IMR-90 (cell line): ENCODE measurements at regions not wholly inside any gene's neighbourhood (a gene's known extent, or its start where the extent isn't known, plus 50 kb on each side); places are given as distances from the start of the nearest gene placed in this dataset.

Experiments
- ATAC-seq: fragments of 200-7000 bp; cut with Tn5 transposase; 2 replicates; pipeline ENCODE4 v1.9.1; 2020; ENCODE audit warnings: low read depth, mild to moderate bottlenecking, moderate library complexity
- BruUV-seq: library from RNA; stranded (reverse); fragments of 400-500 nt; replicated peaks from 2 replicates; lab custom pipeline; 2021; lab: Mats Ljungman, UMichigan
- CTCF ChIA-PET: fragments of 300-600 bp; formaldehyde crosslinking; extraction: SDS; loops from one replicate; lab custom pipeline; 2021; ENCODE audit warnings: antibody characterized with exemption; lab: Yijun Ruan, JAX
- POLR2A ChIA-PET: fragments of 300-600 bp; sonication (Branson Sonifier 250); formaldehyde crosslinking; loops from one replicate; lab custom pipeline; 2022; ENCODE audit warnings: antibody characterized with exemption; ENCODE audit not compliant: unreplicated experiment; lab: Charles Lee
- DNase-seq: peaks from one replicate; pipeline ENCODE4 v3.0.0; 2013
- H2AFZ ChIP-seq: replicated peaks from 2 replicates; pipeline ENCODE3; 2013; ENCODE audit warnings: low read length, mild to moderate bottlenecking; ENCODE audit not compliant: poor library complexity
- H2AK5ac ChIP-seq: 2 replicates; pipeline ENCODE4 v1.6.1; 2013; ENCODE audit warnings: low read depth, low read length, inconsistent platforms
- H2AK9ac ChIP-seq: replicated peaks from 2 replicates; pipeline ENCODE3; 2013; ENCODE audit warnings: mild to moderate bottlenecking, low read depth, low read length, moderate library complexity; ENCODE audit not compliant: poor library complexity
- H2BK120ac ChIP-seq: 2 replicates; pipeline ENCODE4 v1.6.1; 2013; ENCODE audit warnings: low read depth, low read length, inconsistent platforms
- H2BK15ac ChIP-seq: 3 replicates; pipeline ENCODE4 v1.6.1; 2013; ENCODE audit warnings: low read depth, low read length, inconsistent platforms
- H2BK20ac ChIP-seq: 2 replicates; pipeline ENCODE4 v1.6.1; 2013; ENCODE audit warnings: low read depth, mild to moderate bottlenecking, inconsistent platforms, low read length, moderate library complexity
- H2BK5ac ChIP-seq: 2 replicates; pipeline ENCODE4 v1.6.1; 2013; ENCODE audit warnings: mild to moderate bottlenecking, low read depth, low read length, inconsistent platforms; ENCODE audit not compliant: poor library complexity, severe bottlenecking
- H3K14ac ChIP-seq: replicated peaks from 2 replicates; pipeline ENCODE4 v1.6.1; 2013; ENCODE audit warnings: low read depth, low read length, inconsistent platforms
- H3K18ac ChIP-seq: 2 replicates; pipeline ENCODE4 v1.6.1; 2013; ENCODE audit warnings: low read depth, low read length, control low read depth
- H3K23ac ChIP-seq: 2 replicates; pipeline ENCODE4 v1.6.1; 2013; ENCODE audit warnings: low read depth, low read length, inconsistent platforms
- H3K27ac ChIP-seq: 2 replicates; pipeline ENCODE4 v1.5.1; 2013; ENCODE audit warnings: mild to moderate bottlenecking, control low read depth, low read length; ENCODE audit not compliant: insufficient read depth
- H3K27me3 ChIP-seq: 2 replicates; pipeline ENCODE4 v1.6.1; 2013; ENCODE audit warnings: low read length; ENCODE audit not compliant: control insufficient read depth, insufficient read depth
- H3K36me3 ChIP-seq: 2 replicates; pipeline ENCODE4 v1.6.1; 2013; ENCODE audit warnings: low read length, mixed read lengths; ENCODE audit not compliant: control insufficient read depth, insufficient read depth
- H3K4ac ChIP-seq: 2 replicates; pipeline ENCODE4 v1.6.1; 2013; ENCODE audit warnings: low read depth, low read length, inconsistent platforms
- H3K4me1 ChIP-seq: 2 replicates; pipeline ENCODE4 v1.6.1; 2013; ENCODE audit warnings: low read length, mixed read lengths; ENCODE audit not compliant: control insufficient read depth, insufficient read depth
- H3K4me2 ChIP-seq: 2 replicates; pipeline ENCODE4 v1.6.1; 2013; ENCODE audit warnings: low read depth, mild to moderate bottlenecking, control low read depth, low read length, moderate library complexity
- H3K4me3 ChIP-seq: 2 replicates; pipeline ENCODE4 v1.5.1; 2013; ENCODE audit warnings: low read depth, mild to moderate bottlenecking, control low read depth, low read length, moderate library complexity; ENCODE audit not compliant: insufficient read depth
- H3K56ac ChIP-seq: 2 replicates; pipeline ENCODE4 v1.6.1; 2013; ENCODE audit warnings: low read length, inconsistent platforms; ENCODE audit not compliant: insufficient read depth; ENCODE audit errors: extremely low read depth
- H3K79me1 ChIP-seq, 2 experiments: 2 replicates each; pipeline ENCODE4 v1.6.1; 2013; ENCODE audit warnings: low read length in 2 of 2, inconsistent platforms in 1 of 2, low read depth in 1 of 2
- H3K9ac ChIP-seq: 2 replicates; pipeline ENCODE4 v1.6.1; 2013; ENCODE audit warnings: low read depth, low read length, control low read depth
- H3K9me1 ChIP-seq: 2 replicates; pipeline ENCODE4 v1.6.1; 2013; ENCODE audit warnings: low read length, inconsistent platforms; ENCODE audit not compliant: insufficient read depth
- H3K9me3 ChIP-seq: 2 replicates; pipeline ENCODE4 v1.6.1; 2013; ENCODE audit warnings: low read length; ENCODE audit not compliant: control insufficient read depth, insufficient read depth
- H4K20me1 ChIP-seq: 2 replicates; pipeline ENCODE4 v1.6.1; 2013; ENCODE audit warnings: low read length, inconsistent platforms; ENCODE audit not compliant: insufficient read depth
- H4K5ac ChIP-seq: 2 replicates; pipeline ENCODE4 v1.6.1; 2013; ENCODE audit warnings: mild to moderate bottlenecking, low read depth, low read length, control low read depth
- H4K8ac ChIP-seq, 2 experiments: 2 replicates each; pipeline ENCODE4 v1.6.1; 2013; ENCODE audit warnings: low read depth in 2 of 2, low read length in 2 of 2, control low read depth in 1 of 2, inconsistent platforms in 1 of 2
- H4K91ac ChIP-seq: 2 replicates; pipeline ENCODE4 v1.6.1; 2013; ENCODE audit warnings: low read depth, low read length, inconsistent platforms; ENCODE audit not compliant: insufficient read depth
- BHLHE40 ChIP-seq: fragments of 150-350 bp; IDR thresholded peaks from 2 replicates; pipeline ENCODE4 v1.6.1; 2016; ENCODE audit warnings: mild to moderate bottlenecking, low read depth, low read length
- CEBPB ChIP-seq: IDR thresholded peaks from 2 replicates; pipeline ENCODE4 v1.6.1; 2012; ENCODE audit warnings: low read depth, low read length, improper control_type of control experiment
- CHD1 ChIP-seq: IDR thresholded peaks from 2 replicates; pipeline ENCODE4 v1.6.1; 2012; ENCODE audit warnings: low read depth, low read length, improper control_type of control experiment
- CTCF ChIP-seq: conservative IDR thresholded peaks from 2 replicates; pipeline ENCODE4 v1.5.1; 2012; ENCODE audit warnings: mild to moderate bottlenecking, low read depth, low read length, improper control_type of control experiment
- ELK1 ChIP-seq: fragments of 150-350 bp; IDR thresholded peaks from 2 replicates; pipeline ENCODE4 v1.6.1; 2016; ENCODE audit warnings: low read depth, mild to moderate bottlenecking, low read length, moderate library complexity, borderline replicate concordance
- FOS ChIP-seq: fragments of 150-350 bp; IDR thresholded peaks from 2 replicates; pipeline ENCODE4 v1.6.1; 2016; ENCODE audit warnings: low read depth, low read length
- MAZ ChIP-seq: IDR thresholded peaks from 2 replicates; pipeline ENCODE4 v1.6.1; 2012; ENCODE audit warnings: low read depth, mild to moderate bottlenecking, low read length, improper control_type of control experiment, moderate library complexity, borderline replicate concordance
- MXI1 ChIP-seq: IDR thresholded peaks from 2 replicates; pipeline ENCODE4 v1.6.1; 2012; ENCODE audit warnings: low read depth, mild to moderate bottlenecking, low read length, moderate library complexity, borderline replicate concordance
- POLR2A ChIP-seq: IDR thresholded peaks from 2 replicates; pipeline ENCODE4 v1.6.1; 2012; ENCODE audit warnings: mild to moderate bottlenecking, low read depth, low read length
- RAD21 ChIP-seq: IDR thresholded peaks from 2 replicates; pipeline ENCODE4 v1.6.1; 2012; ENCODE audit warnings: low read length, improper control_type of control experiment
- RFX5 ChIP-seq: IDR thresholded peaks from 2 replicates; pipeline ENCODE4 v1.8.0; 2012; ENCODE audit warnings: low read depth, mild to moderate bottlenecking, low read length, moderate library complexity
- SMC3 ChIP-seq: fragments of 150-350 bp; IDR thresholded peaks from 2 replicates; pipeline ENCODE4 v1.6.1; 2016; ENCODE audit warnings: low read depth, mild to moderate bottlenecking, antibody characterized with exemption, low read length, moderate library complexity
- USF2 ChIP-seq: fragments of 150-350 bp; IDR thresholded peaks from 2 replicates; pipeline ENCODE4 v1.6.1; 2017; ENCODE audit warnings: mild to moderate bottlenecking, antibody characterized with exemption, low read length, low read depth
- WGBS, 2 experiments: methylation state at CpG; one replicate each; pipeline versions ENCODE4 v1.1.5 to v1.1.7; 2013; ENCODE audit warnings: missing lambda C conversion rate in 2 of 2; ENCODE audit not compliant: insufficient read length in 1 of 2; ENCODE audit errors: extremely low coverage in 2 of 2; 5-methylcytosine and 5-hydroxymethylcytosine counted together
- dilution Hi-C: fragments of 300-500 bp; cut with HindIII; formaldehyde crosslinking; loops from one replicate; pipeline ENCODE4 v1.14.3; 2018; ENCODE audit warnings: low sequenced_read_pairs; ENCODE audit not compliant: unreplicated experiment
- in situ Hi-C: fragments of 300-500 bp; cut with MboI; formaldehyde crosslinking; loops from 3 replicates; pipeline ENCODE4 v1.14.3; 2019; ENCODE audit warnings: low sequenced_read_pairs, inconsistent platforms, mixed read lengths
- intact Hi-C: fragments of 100-400 bp; cut with micrococcal nuclease; formaldehyde crosslinking; loops from 2 replicates; pipeline ENCODE4 v1.10.0; 2022

- dilution Hi-C loops (no loop called here), intact Hi-C loops (no loop called here), in situ Hi-C loops (no loop called here)
- Histone ChIP-seq H2AK9ac (no peak overlapping the region), H4K5ac (no peak overlapping the region), H3K23ac (peak overlapping the region; percentile 6; the same call in 1 of the 2 replicates), H2AFZ (no peak overlapping the region), H4K8ac (peak overlapping the region in 1 of 2 experiments; percentile 44; a peak in 1 of 4 replicates), H2BK15ac (0 out of 3 replicates have a peak overlapping the region, but pooled peaks have one; percentile 23), H4K91ac (no peak overlapping the region), H3K36me3 (no peaks in the 10 kb centered on the region), H2BK20ac (peak overlapping the region; percentile 12; the same call in 1 of the 2 replicates), H2BK120ac (peak overlapping the region; percentile 53; the same call in 1 of the 2 replicates), H3K4me3 (no peak overlapping the region), H2AK5ac (no peak overlapping the region), H3K4ac (peak overlapping the region; percentile 15; the same call in 1 of the 2 replicates), H3K9me1 (peaks cover 12% of the 10 kb centered on the region), H3K27ac (no peak overlapping the region), H3K9me3 (no peaks in the 10 kb centered on the region), H3K4me1 (peaks cover 14% of the 10 kb centered on the region), H4K20me1 (no peaks in the 10 kb centered on the region), H3K9ac (no peak overlapping the region), H3K4me2 (peak overlapping the region; percentile 31; the same call in 1 of the 2 replicates), H3K79me1 (no peaks in the 10 kb centered on the region; a peak in 1 of 4 replicates), H3K14ac (peak overlapping the region; percentile 24; the same call in 1 of the 2 replicates), H3K56ac (no peak overlapping the region; the same call in 1 of the 2 replicates), H2BK5ac (no peak overlapping the region), H3K27me3 (no peaks in the 10 kb centered on the region), H3K18ac (no peak overlapping the region)
- CTCF ChIA-PET = interaction anchor here (0.6 kb wide), 1 partner anchor 95 kb away, joined by 3 read pairs; no protein-coding TSS in a partner anchor
- ATAC-seq (no peak), DNase-seq (peak; percentile 52)
- no TSS peak for BruUV-seq
- TF ChIP-seq MXI1 = no peak
- no peak for TF ChIP-seq CEBPB
- no peak for TF ChIP-seq POLR2A
- TF ChIP-seq USF2 = no peak
- no peak for TF ChIP-seq CTCF
- no peak for TF ChIP-seq MAZ
- no peak for TF ChIP-seq RAD21
- TF ChIP-seq SMC3 = no peak
- no peak for TF ChIP-seq FOS
- no peak for TF ChIP-seq ELK1
- no peak for TF ChIP-seq CHD1
- no peak for TF ChIP-seq BHLHE40
- no peak for TF ChIP-seq RFX5
- POLR2A ChIA-PET = no interaction called here
- 38% methylated on average over 3 of the region's 4 CpGs; no CpG with 5 or more reads in 1 of the 2 experiments for WGBS, 2 experiments
Measured at GRCh38 chr1:224539971-224540370, 76.1 kb upstream of the CNIH3 start.
